ENCODE measurements at regions not wholly inside any gene's neighbourhood (a gene's known extent, or its start where the extent isn't known, plus 50 kb on each side); places are given as distances from the start of the nearest gene placed in this dataset.

- TF ChIP-seq CTCF (IDR thresholded peaks at IDR 0.05) = no peak
- H3K9ac ChIP-seq = no peak overlapping the region
- no peak overlapping the region for H3K4me3 ChIP-seq (ENCODE audit: low read depth, low read length)
- no peaks in the 10 kb centered on the region for H3K27me3 ChIP-seq (ENCODE audit: control insufficient read depth, insufficient read depth, low read length)
- H3K4me1 ChIP-seq = no peaks in the 10 kb centered on the region
- no peak overlapping the region for H3K4me2 ChIP-seq (ENCODE audit: low read length)
- no peaks in the 10 kb centered on the region for H3K9me3 ChIP-seq (ENCODE audit: control insufficient read depth, low read length)
- H3K79me2 ChIP-seq = no peaks in the 10 kb centered on the region
- H3K36me3 ChIP-seq (ENCODE audit: control insufficient read depth, insufficient read depth, low read length) = no peaks in the 10 kb centered on the region
- H3K27ac ChIP-seq = no peak overlapping the region
- no peak overlapping the region for H2AFZ ChIP-seq
These were observed 190.4 kb downstream of the ALG10 start for GRCh38 chr12:34212651-34213050.

DNA sequence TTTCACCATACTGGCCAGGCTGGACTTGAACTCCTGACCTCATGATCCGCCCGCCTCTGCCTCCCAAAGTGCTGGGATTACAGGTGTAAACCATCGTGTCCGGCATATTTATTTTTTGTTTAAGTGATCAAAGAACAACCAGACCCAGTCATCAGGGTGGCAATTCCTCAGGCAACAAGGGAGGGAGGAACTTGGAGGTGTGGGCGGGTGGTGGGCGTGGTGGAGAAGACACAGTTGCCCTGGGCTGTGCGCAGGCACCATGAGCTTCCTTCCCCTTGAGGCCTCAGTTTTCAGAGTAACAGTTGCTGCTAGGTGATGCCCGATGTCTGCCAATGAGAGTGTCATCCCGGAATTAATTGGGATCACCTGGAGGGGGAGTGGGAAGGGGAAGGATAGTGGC is 191.7 kb downstream of the ALG10 start:
- Histone ChIP-seq H3K27me3 (ENCODE audit: control insufficient read depth, insufficient read depth, low read length) (no peaks in the 10 kb centered on the region), H3K4me3 (ENCODE audit: low read depth, low read length) (no peak overlapping the region), H3K4me1 (no peaks in the 10 kb centered on the region), H2AFZ (no peak overlapping the region), H3K9ac (no peak overlapping the region), H3K79me2 (no peaks in the 10 kb centered on the region), H3K4me2 (ENCODE audit: low read length) (no peak overlapping the region), H3K36me3 (ENCODE audit: control insufficient read depth, insufficient read depth, low read length) (no peaks in the 10 kb centered on the region), H3K9me3 (ENCODE audit: control insufficient read depth, low read length) (no peaks in the 10 kb centered on the region), H3K27ac (no peak overlapping the region)
- no peak for TF ChIP-seq CTCF (IDR thresholded peaks at IDR 0.05)

DNA sequence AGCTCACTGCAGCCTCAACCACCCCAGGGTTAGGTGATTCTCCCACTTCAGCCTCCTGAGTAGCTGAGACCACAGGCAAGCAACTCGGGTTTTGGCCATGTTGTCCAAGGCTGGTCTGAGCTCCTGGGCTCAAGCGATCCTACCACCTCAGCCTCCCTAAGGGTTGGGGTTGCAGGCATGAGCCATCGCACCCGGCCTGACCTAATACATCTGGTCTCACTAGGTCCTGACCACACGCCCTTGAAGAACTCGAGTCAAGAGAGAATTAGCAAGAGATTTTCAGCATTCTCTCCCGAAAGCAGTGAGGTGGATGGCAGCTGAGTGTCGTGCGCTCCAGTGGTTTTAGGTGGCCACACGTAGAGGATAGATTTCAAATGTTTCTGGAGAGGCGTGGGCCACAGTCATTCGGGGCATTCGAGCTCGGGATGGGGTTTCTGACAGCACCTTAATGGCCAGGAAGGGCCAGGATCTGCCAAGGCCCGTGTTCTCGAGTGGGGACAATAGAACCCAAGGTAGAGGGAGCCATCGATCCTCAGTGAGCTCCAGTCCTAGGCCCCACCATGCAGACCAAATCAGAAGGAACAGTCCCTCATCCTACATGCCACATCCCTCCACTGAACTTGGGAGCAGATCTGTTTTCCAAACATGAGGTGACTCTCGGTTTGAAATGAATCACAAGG is 193.1 kb downstream of the ALG10 start:
- TF ChIP-seq CTCF (IDR thresholded peaks at IDR 0.05) = no peak
- no peak overlapping the region for H2AFZ ChIP-seq
- no peaks in the 10 kb centered on the region for H3K9me3 ChIP-seq (ENCODE audit: control insufficient read depth, low read length)
- H3K27me3 ChIP-seq (ENCODE audit: control insufficient read depth, insufficient read depth, low read length) = no peaks in the 10 kb centered on the region
- H3K4me2 ChIP-seq (ENCODE audit: low read length) = no peak overlapping the region
- H3K27ac ChIP-seq = no peak overlapping the region
- H3K79me2 ChIP-seq = no peaks in the 10 kb centered on the region
- no peaks in the 10 kb centered on the region for H3K4me1 ChIP-seq
- H3K36me3 ChIP-seq (ENCODE audit: control insufficient read depth, insufficient read depth, low read length) = no peaks in the 10 kb centered on the region
- H3K9ac ChIP-seq = no peak overlapping the region
- H3K4me3 ChIP-seq (ENCODE audit: low read depth, low read length) = no peak overlapping the region

DNA sequence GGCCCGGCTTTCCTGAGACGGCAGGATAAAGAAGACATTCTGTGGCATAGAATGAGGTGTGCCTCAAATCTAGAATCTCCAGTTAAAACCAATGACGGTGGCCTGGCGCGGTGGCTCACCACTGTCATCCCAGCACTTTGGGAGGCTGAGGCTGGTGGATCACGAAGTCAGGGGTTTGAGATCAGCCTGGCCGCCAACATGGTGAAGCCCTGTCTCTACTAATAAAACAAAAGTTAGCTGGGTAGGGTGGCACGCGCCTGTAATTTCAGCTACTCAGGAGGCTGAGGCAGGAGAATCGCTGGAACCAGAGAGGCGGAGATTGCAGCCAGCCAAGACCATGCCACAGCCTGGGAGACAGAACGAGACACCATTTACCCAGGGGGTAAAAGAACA is 193.6 kb downstream of the ALG10 start:
- Histone ChIP-seq H2AFZ (no peak overlapping the region), H3K4me3 (ENCODE audit: low read depth, low read length) (no peak overlapping the region), H3K27ac (no peak overlapping the region), H3K9me3 (ENCODE audit: control insufficient read depth, low read length) (no peaks in the 10 kb centered on the region), H3K27me3 (ENCODE audit: control insufficient read depth, insufficient read depth, low read length) (no peaks in the 10 kb centered on the region), H3K4me2 (ENCODE audit: low read length) (no peak overlapping the region), H3K9ac (no peak overlapping the region), H3K79me2 (no peaks in the 10 kb centered on the region), H3K4me1 (no peaks in the 10 kb centered on the region), H3K36me3 (ENCODE audit: control insufficient read depth, insufficient read depth, low read length) (no peaks in the 10 kb centered on the region)
- TF ChIP-seq CTCF (IDR thresholded peaks at IDR 0.05) = no peak

DNA sequence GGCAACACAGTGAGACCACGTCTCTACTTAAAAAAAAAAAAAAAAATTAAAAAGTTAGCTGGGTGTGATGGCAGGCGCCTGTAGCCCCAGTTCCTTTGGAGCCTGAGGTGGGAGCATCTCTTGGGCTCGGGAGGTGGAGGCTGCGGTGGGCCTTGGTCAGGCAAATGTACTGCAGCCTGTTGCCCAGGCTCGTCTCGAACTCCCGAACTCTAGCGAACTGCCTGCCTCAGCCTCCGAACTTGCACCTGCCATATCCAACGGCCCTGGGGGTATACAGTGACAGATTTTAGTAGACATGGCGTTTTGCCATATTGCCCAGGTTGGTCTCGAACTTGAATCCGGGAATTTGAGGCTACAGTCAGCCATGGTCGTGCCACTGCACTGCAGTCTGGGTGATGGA is 195.4 kb downstream of the ALG10 start:
- H3K4me3 ChIP-seq (ENCODE audit: low read depth, low read length) = no peak overlapping the region
- no peaks in the 10 kb centered on the region for H3K79me2 ChIP-seq
- no peaks in the 10 kb centered on the region for H3K27me3 ChIP-seq (ENCODE audit: control insufficient read depth, insufficient read depth, low read length)
- H3K9me3 ChIP-seq (ENCODE audit: control insufficient read depth, low read length) = no peaks in the 10 kb centered on the region
- H3K9ac ChIP-seq = no peak overlapping the region
- no peaks in the 10 kb centered on the region for H3K36me3 ChIP-seq (ENCODE audit: control insufficient read depth, insufficient read depth, low read length)
- H2AFZ ChIP-seq = no peak overlapping the region
- no peak for TF ChIP-seq CTCF (IDR thresholded peaks at IDR 0.05)
- no peaks in the 10 kb centered on the region for H3K4me1 ChIP-seq
- H3K27ac ChIP-seq = no peak overlapping the region
- H3K4me2 ChIP-seq (ENCODE audit: low read length) = no peak overlapping the region

Data from parathyroid adenoma (tissue), 2 donors.